K562 (cell line): ENCODE measurements at regions not wholly inside any gene's neighbourhood (a gene's known extent, or its start where the extent isn't known, plus 50 kb on each side); places are given as distances from the start of the nearest gene placed in this dataset.

Experiments
- ATAC-seq: fragments of 200-7000 bp; cut with Tn5 transposase; 3 replicates; pipeline ENCODE4 v1.9.1; 2020; ENCODE audit warnings: moderate library complexity
- BruUV-seq: library from RNA; stranded (reverse); fragments of 400-500 nt; replicated peaks from 2 replicates; lab custom pipeline; 2021; lab: Mats Ljungman, UMichigan
- CTCF ChIA-PET: fragments of 300-600 bp; formaldehyde crosslinking; extraction: SDS; loops from one replicate; lab custom pipeline; 2021; ENCODE audit warnings: low intra/inter-chr PET ratio; lab: Yijun Ruan, JAX
- POLR2A ChIA-PET: fragments of 300-600, 350-650 bp; sonication (Branson Sonifier 250); formaldehyde crosslinking; extraction: SDS; loops from one replicate; lab custom pipeline; 2021; ENCODE audit warnings: antibody characterized with exemption, inconsistent platforms; lab: Yijun Ruan, JAX
- DNase-seq, 4 experiments: peaks; one replicate each; pipeline versions ENCODE4 v3.0.0 to v3.0.0-alpha.2; 2011 to 2018; ENCODE audit warnings: low spot score in 3 of 4, mixed read lengths in 3 of 4; ENCODE audit errors: extremely low read depth in 1 of 4
- FAIRE-seq: peaks from 2 replicates; lab custom pipeline; 2011; peaks lifted over from hg19 to GRCh38; lab: Jason Lieb, UNC
- H2AFZ ChIP-seq: 2 replicates; pipeline ENCODE4 v1.6.0; 2011; ENCODE audit warnings: low read depth, low read length, control low read depth, inconsistent platforms
- H3K27ac ChIP-seq: fragments of 200-600 bp; 3 replicates; pipeline ENCODE4 v1.8.0; 2011; ENCODE audit warnings: low read depth, mild to moderate bottlenecking, control low read depth, inconsistent platforms, low read length, moderate library complexity, mixed read lengths; ENCODE audit errors: extremely low read depth
- H3K27me3 ChIP-seq, 2 experiments: fragments of 300-600 bp in 1 of 2; 2 replicates in 1 of 2; 3 replicates in 1 of 2; pipeline versions ENCODE4 v1.6.0 to v1.8.0; 2011; ENCODE audit warnings: inconsistent platforms in 2 of 2, low read length in 2 of 2, mild to moderate bottlenecking in 1 of 2, mixed read lengths in 1 of 2, moderate library complexity in 1 of 2; ENCODE audit not compliant: control insufficient read depth in 2 of 2, insufficient read depth in 2 of 2
- H3K36me3 ChIP-seq: fragments of 300-600 bp; 3 replicates; pipeline ENCODE4 v1.8.0; 2011; ENCODE audit warnings: mild to moderate bottlenecking, low read length, inconsistent platforms; ENCODE audit not compliant: control insufficient read depth, insufficient read depth
- H3K4me1 ChIP-seq, 2 experiments: fragments of 200-600 bp in 1 of 2; replicated peaks in 1 of 2; 2 replicates in 1 of 2; 3 replicates in 1 of 2; pipeline versions ENCODE4 v1.5.1 to v1.8.0; 2011; ENCODE audit warnings: inconsistent platforms in 2 of 2, low read length in 2 of 2, mild to moderate bottlenecking in 1 of 2, mixed read lengths in 1 of 2, moderate library complexity in 1 of 2; ENCODE audit not compliant: control insufficient read depth in 2 of 2, insufficient read depth in 2 of 2
- H3K4me2 ChIP-seq: 2 replicates; pipeline ENCODE4 v1.6.1; 2011; ENCODE audit warnings: low read length, control low read depth, inconsistent platforms, mixed read lengths; ENCODE audit not compliant: insufficient read depth
- H3K4me3 ChIP-seq: fragments of 200-600 bp; sonication (generic), shearing (Covaris generic); 2 replicates; pipeline ENCODE4 v1.5.1; 2016; ENCODE audit warnings: control low read depth, inconsistent platforms
- H3K79me2 ChIP-seq: fragments of 200-600 bp; 3 replicates; pipeline ENCODE4 v1.8.0; 2011; ENCODE audit warnings: low read length, inconsistent platforms; ENCODE audit not compliant: control insufficient read depth, insufficient read depth
- H3K9ac ChIP-seq, 2 experiments: 2 replicates each; pipeline versions ENCODE4 v1.6.0 to v1.6.1; 2011; ENCODE audit warnings: low read depth in 2 of 2, low read length in 2 of 2, control low read depth in 1 of 2, inconsistent platforms in 1 of 2, mild to moderate bottlenecking in 1 of 2, mixed read lengths in 1 of 2; ENCODE audit not compliant: insufficient read depth in 1 of 2
- H3K9me1 ChIP-seq: one replicate; pipeline ENCODE4 v1.6.0; 2011; ENCODE audit warnings: inconsistent platforms, mild to moderate bottlenecking, low read length, moderate library complexity; ENCODE audit not compliant: control insufficient read depth, insufficient read depth
- H3K9me3 ChIP-seq: replicated peaks from 2 replicates; pipeline ENCODE4 v1.5.1; 2011; ENCODE audit warnings: low read depth, low read length, inconsistent platforms; ENCODE audit not compliant: control insufficient read depth, insufficient read depth
- H4K20me1 ChIP-seq: replicated peaks from 2 replicates; pipeline ENCODE4 v1.6.1; 2011; ENCODE audit warnings: low read length, inconsistent platforms, mixed read lengths; ENCODE audit not compliant: control insufficient read depth, insufficient read depth
- BRD9 ChIP-seq: fragments of 450-650 bp; IDR thresholded peaks from 2 replicates; pipeline ENCODE4 v1.6.1; 2018; ENCODE audit warnings: low read depth; ENCODE audit not compliant: partially characterized antibody
- CC2D1A ChIP-seq: fragments of 450-650 bp; IDR thresholded peaks from 2 replicates; pipeline ENCODE4 v1.6.1; 2017; ENCODE audit warnings: mild to moderate bottlenecking
- GATA2 ChIP-seq: sonication (generic); formaldehyde crosslinking; IDR thresholded peaks from 2 replicates; pipeline ENCODE4 v1.4.0; 2020; ENCODE audit warnings: mild to moderate bottlenecking, missing genetic modification reagents
- IFI16 ChIP-seq: fragments of 250-450 bp; sonication (Bioruptor Pico); IDR thresholded peaks from 2 replicates; pipeline ENCODE4 v2.1.2; 2022; ENCODE audit warnings: mild to moderate bottlenecking, inconsistent platforms
- NCOA2 ChIP-seq, 2 experiments: fragments of 450-650 bp; IDR thresholded peaks; 2 replicates each; pipeline ENCODE4 v1.6.1; 2018; ENCODE audit warnings: mild to moderate bottlenecking in 2 of 2, moderate library complexity in 1 of 2; ENCODE audit not compliant: partially characterized antibody in 2 of 2
- NUFIP1 ChIP-seq: fragments of 450-650 bp; IDR thresholded peaks from 2 replicates; pipeline ENCODE4 v1.6.1; 2018; ENCODE audit not compliant: partially characterized antibody
- SMAD3 ChIP-seq: fragments of 450-650 bp; formaldehyde crosslinking; conservative IDR thresholded peaks from 2 replicates; pipeline ENCODE4 v1.4.0; 2020; ENCODE audit warnings: mild to moderate bottlenecking
- WHSC1 ChIP-seq: IDR thresholded peaks from one replicate; pipeline ENCODE4 v1.6.1; 2012; ENCODE audit warnings: low read length, control low read depth, inconsistent platforms
- ZNF12 ChIP-seq: sonication (generic); formaldehyde crosslinking; IDR thresholded peaks from 2 replicates; pipeline ENCODE4 v1.4.0; 2020; ENCODE audit warnings: mild to moderate bottlenecking, missing genetic modification reagents
- ZNF212 ChIP-seq: fragments of 450-650 bp; formaldehyde crosslinking; IDR thresholded peaks from 2 replicates; pipeline ENCODE4 v1.4.0; 2020; ENCODE audit warnings: mild to moderate bottlenecking
- ZNF589 ChIP-seq: fragments of 200-800 bp; sonication (Bioruptor generic); IDR thresholded peaks from 2 replicates; pipeline ENCODE4 v1.6.1; 2016; ENCODE audit warnings: low read depth, missing genetic modification characterization, missing compliant biosample characterization
- ZNF76 ChIP-seq: fragments of 250-450 bp; sonication (Bioruptor Pico); IDR thresholded peaks from 2 replicates; pipeline ENCODE4 v1.4.0; 2020; ENCODE audit warnings: mild to moderate bottlenecking, moderate library complexity, borderline replicate concordance
- ZNF785 ChIP-seq: fragments of 250-450 bp; sonication (Bioruptor Pico); IDR thresholded peaks from 2 replicates; pipeline ENCODE4 v1.4.0; 2020; ENCODE audit warnings: mild to moderate bottlenecking
- WGBS: fragments of 100-300 bp; shearing (Covaris generic); methylation state at CpG from one replicate; pipeline ENCODE4 v1.1.6; 2016; ENCODE audit warnings: low coverage, mixed read lengths; ENCODE audit not compliant: insufficient coverage; ENCODE audit errors: missing lambda C conversion rate; 5-methylcytosine and 5-hydroxymethylcytosine counted together
- in situ Hi-C: fragments of 300-500 bp; cut with MboI; formaldehyde crosslinking; loops from 4 replicates; pipeline ENCODE4 v1.15.0; 2018; ENCODE audit warnings: inconsistent platforms, mixed read lengths
- intact Hi-C: fragments of 100-400 bp; cut with micrococcal nuclease; formaldehyde crosslinking; loops from 2 replicates; pipeline ENCODE4 v1.14.2; 2022
- TF ChIP-seq, protein P1 (sequence below): sonication (generic); formaldehyde crosslinking; IDR thresholded peaks from 2 replicates; pipeline ENCODE4 v1.8.0; 2022; ENCODE audit warnings: mild to moderate bottlenecking, missing genetic modification reagents
- TF ChIP-seq, protein P2 (sequence below): fragments of 250-450 bp; sonication (Bioruptor Pico); IDR thresholded peaks from 2 replicates; pipeline ENCODE4 v1.8.0; 2021; ENCODE audit warnings: borderline replicate concordance, mild to moderate bottlenecking, moderate library complexity; ENCODE audit not compliant: poor library complexity, severe bottlenecking
- TF ChIP-seq, protein P3 (sequence below): sonication (generic); formaldehyde crosslinking; IDR thresholded peaks from 2 replicates; pipeline ENCODE4 v1.8.1; 2023; ENCODE audit warnings: mild to moderate bottlenecking, missing genetic modification reagents
- TF ChIP-seq, protein P4 (sequence below): fragments of 250-450 bp; sonication (Bioruptor Pico); IDR thresholded peaks from 2 replicates; pipeline ENCODE4 v1.9.0; 2021; ENCODE audit warnings: mild to moderate bottlenecking, inconsistent platforms

DNA sequence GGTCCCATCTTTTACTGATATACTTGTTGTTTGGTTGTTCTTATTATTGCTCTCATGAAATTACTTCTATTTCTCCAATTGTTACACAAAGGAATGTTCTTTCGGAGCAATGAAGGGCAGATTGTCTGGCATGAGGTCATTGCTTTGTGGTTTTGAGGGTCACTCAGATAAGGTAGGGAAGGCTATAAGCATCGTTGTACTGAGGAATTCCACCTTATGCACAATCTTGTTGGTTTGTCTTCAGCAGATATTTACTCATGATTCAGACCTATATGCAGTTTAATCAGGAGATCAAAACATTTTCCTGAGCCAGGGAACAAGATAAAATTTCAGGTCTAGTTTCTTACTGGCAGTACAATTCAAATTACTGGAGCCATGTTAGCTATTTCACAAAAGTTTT, 163.0 kb upstream of the SPHKAP start:
- Histone ChIP-seq H3K4me3 (no peak overlapping the region), H3K36me3 (no peaks in the 10 kb centered on the region), H2AFZ (no peak overlapping the region), H4K20me1 (no peaks in the 10 kb centered on the region), H3K4me1 (no peaks in the 10 kb centered on the region), H3K79me2 (no peaks in the 10 kb centered on the region), H3K9me3 (no peaks in the 10 kb centered on the region), H3K9ac (no peak overlapping the region), H3K9me1 (no peaks in the 10 kb centered on the region), H3K27me3 (no peaks in the 10 kb centered on the region), H3K4me2 (no peak overlapping the region), H3K27ac (no peak overlapping the region)
- ATAC-seq = no peak
- CTCF ChIA-PET = no interaction called here
- no peak for FAIRE-seq
- 3% methylated on average over 2 of the region's 2 CpGs for WGBS
- no peak for TF ChIP-seq GATA2 (CRISPR knock-in tag)
- no peak for TF ChIP-seq ZNF785 (CRISPR knock-in tag)
- TF ChIP-seq CC2D1A = no peak
- TF ChIP-seq, protein P1, sequence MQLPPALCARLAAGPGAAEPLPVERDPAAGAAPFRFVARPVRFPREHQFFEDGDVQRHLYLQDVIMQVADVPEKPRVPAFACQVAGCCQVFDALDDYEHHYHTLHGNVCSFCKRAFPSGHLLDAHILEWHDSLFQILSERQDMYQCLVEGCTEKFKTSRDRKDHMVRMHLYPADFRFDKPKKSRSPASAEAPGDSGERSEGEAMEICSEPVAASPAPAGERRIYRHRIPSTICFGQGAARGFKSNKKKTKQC = no peak
- TF ChIP-seq, protein P2, sequence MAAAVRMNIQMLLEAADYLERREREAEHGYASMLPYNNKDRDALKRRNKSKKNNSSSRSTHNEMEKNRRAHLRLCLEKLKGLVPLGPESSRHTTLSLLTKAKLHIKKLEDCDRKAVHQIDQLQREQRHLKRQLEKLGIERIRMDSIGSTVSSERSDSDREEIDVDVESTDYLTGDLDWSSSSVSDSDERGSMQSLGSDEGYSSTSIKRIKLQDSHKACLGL (CRISPR knock-in tag) = no peak
- no peak for TF ChIP-seq ZNF12
- no peak for TF ChIP-seq IFI16 (CRISPR knock-in tag)
- no peak for TF ChIP-seq WHSC1
- TF ChIP-seq NUFIP1 = no peak
- TF ChIP-seq NCOA2 (IDR thresholded peaks at IDR 0.05; ENCODE audit: partially characterized antibody in 2 of 2) = no peak
- TF ChIP-seq, protein P3, sequence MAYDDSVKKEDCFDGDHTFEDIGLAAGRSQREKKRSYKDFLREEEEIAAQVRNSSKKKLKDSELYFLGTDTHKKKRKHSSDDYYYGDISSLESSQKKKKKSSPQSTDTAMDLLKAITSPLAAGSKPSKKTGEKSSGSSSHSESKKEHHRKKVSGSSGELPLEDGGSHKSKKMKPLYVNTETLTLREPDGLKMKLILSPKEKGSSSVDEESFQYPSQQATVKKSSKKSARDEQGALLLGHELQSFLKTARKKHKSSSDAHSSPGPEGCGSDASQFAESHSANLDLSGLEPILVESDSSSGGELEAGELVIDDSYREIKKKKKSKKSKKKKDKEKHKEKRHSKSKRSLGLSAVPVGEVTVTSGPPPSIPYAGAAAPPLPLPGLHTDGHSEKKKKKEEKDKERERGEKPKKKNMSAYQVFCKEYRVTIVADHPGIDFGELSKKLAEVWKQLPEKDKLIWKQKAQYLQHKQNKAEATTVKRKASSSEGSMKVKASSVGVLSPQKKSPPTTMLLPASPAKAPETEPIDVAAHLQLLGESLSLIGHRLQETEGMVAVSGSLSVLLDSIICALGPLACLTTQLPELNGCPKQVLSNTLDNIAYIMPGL (CRISPR knock-in tag) = no peak
- no peak for TF ChIP-seq ZNF212 (CRISPR knock-in tag)
- TF ChIP-seq, protein P4, sequence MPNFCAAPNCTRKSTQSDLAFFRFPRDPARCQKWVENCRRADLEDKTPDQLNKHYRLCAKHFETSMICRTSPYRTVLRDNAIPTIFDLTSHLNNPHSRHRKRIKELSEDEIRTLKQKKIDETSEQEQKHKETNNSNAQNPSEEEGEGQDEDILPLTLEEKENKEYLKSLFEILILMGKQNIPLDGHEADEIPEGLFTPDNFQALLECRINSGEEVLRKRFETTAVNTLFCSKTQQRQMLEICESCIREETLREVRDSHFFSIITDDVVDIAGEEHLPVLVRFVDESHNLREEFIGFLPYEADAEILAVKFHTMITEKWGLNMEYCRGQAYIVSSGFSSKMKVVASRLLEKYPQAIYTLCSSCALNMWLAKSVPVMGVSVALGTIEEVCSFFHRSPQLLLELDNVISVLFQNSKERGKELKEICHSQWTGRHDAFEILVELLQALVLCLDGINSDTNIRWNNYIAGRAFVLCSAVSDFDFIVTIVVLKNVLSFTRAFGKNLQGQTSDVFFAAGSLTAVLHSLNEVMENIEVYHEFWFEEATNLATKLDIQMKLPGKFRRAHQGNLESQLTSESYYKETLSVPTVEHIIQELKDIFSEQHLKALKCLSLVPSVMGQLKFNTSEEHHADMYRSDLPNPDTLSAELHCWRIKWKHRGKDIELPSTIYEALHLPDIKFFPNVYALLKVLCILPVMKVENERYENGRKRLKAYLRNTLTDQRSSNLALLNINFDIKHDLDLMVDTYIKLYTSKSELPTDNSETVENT (CRISPR knock-in tag) = no peak
- TF ChIP-seq SMAD3 (CRISPR knock-in tag) = no peak
- TF ChIP-seq ZNF76 = no peak
- TF ChIP-seq ZNF589 (CRISPR knock-in tag) = no peak
- TF ChIP-seq BRD9 = no peak
- DNase-seq = no peak
- intact Hi-C loops = no loop called here
- POLR2A ChIA-PET = no interaction called here
- BruUV-seq = no TSS peak
- in situ Hi-C loops = no loop called here
